Ishikawa (cell line): ENCODE measurements at regions not wholly inside any gene's neighbourhood (a gene's known extent, or its start where the extent isn't known, plus 50 kb on each side); places are given as distances from the start of the nearest gene placed in this dataset.

Experiments
- CEBPB ChIP-seq: IDR thresholded peaks from 2 replicates; pipeline ENCODE4 v1.6.1; 2012
- CREB1 ChIP-seq: IDR thresholded peaks from 2 replicates; pipeline ENCODE4 v1.6.1; 2012; ENCODE audit warnings: low read depth
- EGR1 ChIP-seq: IDR thresholded peaks from 2 replicates; pipeline ENCODE4 v1.6.1; 2012
- EP300 ChIP-seq: IDR thresholded peaks from 2 replicates; pipeline ENCODE4 v1.6.1; 2012; ENCODE audit warnings: borderline replicate concordance
- FOXM1 ChIP-seq: IDR thresholded peaks from 2 replicates; pipeline ENCODE4 v1.6.1; 2012; ENCODE audit warnings: low read depth, borderline replicate concordance
- NFIC ChIP-seq: IDR thresholded peaks from 2 replicates; pipeline ENCODE4 v1.6.1; 2012
- RAD21 ChIP-seq: IDR thresholded peaks from 2 replicates; pipeline ENCODE4 v1.6.1; 2012; ENCODE audit warnings: low read depth
- TAF1 ChIP-seq: IDR thresholded peaks from 2 replicates; pipeline ENCODE4 v1.6.1; 2012; ENCODE audit warnings: low read depth, mild to moderate bottlenecking
- TCF12 ChIP-seq: IDR thresholded peaks from 2 replicates; pipeline ENCODE4 v1.6.1; 2012; ENCODE audit warnings: low read depth
- TEAD4 ChIP-seq: IDR thresholded peaks from 2 replicates; pipeline ENCODE4 v1.6.1; 2012
- YY1 ChIP-seq: IDR thresholded peaks from 2 replicates; pipeline ENCODE4 v1.6.1; 2012; ENCODE audit warnings: low read depth
- ZBTB7A ChIP-seq: IDR thresholded peaks from 2 replicates; pipeline ENCODE4 v1.6.1; 2012; ENCODE audit warnings: low read depth
- TF ChIP-seq, protein P1 (sequence below): IDR thresholded peaks from 2 replicates; pipeline ENCODE4 v1.6.1; 2012
- TF ChIP-seq, protein P2 (sequence below): IDR thresholded peaks from 2 replicates; pipeline ENCODE4 v1.6.1; 2012
- TF ChIP-seq, protein P3 (sequence below): IDR thresholded peaks from 2 replicates; pipeline ENCODE4 v1.6.1; 2012; ENCODE audit warnings: low read depth, mild to moderate bottlenecking

- no peak for TF ChIP-seq FOXM1
- TF ChIP-seq, protein P1, sequence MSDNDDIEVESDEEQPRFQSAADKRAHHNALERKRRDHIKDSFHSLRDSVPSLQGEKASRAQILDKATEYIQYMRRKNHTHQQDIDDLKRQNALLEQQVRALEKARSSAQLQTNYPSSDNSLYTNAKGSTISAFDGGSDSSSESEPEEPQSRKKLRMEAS: no peak
- no peak for TF ChIP-seq NFIC
- TF ChIP-seq YY1: no peak
- TF ChIP-seq RAD21: no peak
- no peak for TF ChIP-seq EGR1
- TF ChIP-seq, protein P2, sequence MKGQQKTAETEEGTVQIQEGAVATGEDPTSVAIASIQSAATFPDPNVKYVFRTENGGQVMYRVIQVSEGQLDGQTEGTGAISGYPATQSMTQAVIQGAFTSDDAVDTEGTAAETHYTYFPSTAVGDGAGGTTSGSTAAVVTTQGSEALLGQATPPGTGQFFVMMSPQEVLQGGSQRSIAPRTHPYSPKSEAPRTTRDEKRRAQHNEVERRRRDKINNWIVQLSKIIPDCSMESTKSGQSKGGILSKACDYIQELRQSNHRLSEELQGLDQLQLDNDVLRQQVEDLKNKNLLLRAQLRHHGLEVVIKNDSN: no peak
- TF ChIP-seq TEAD4: no peak
- TF ChIP-seq CEBPB: no peak
- no peak for TF ChIP-seq EP300
- no peak for TF ChIP-seq TCF12
- TF ChIP-seq ZBTB7A: no peak
- no peak for TF ChIP-seq TAF1
- TF ChIP-seq, protein P3, sequence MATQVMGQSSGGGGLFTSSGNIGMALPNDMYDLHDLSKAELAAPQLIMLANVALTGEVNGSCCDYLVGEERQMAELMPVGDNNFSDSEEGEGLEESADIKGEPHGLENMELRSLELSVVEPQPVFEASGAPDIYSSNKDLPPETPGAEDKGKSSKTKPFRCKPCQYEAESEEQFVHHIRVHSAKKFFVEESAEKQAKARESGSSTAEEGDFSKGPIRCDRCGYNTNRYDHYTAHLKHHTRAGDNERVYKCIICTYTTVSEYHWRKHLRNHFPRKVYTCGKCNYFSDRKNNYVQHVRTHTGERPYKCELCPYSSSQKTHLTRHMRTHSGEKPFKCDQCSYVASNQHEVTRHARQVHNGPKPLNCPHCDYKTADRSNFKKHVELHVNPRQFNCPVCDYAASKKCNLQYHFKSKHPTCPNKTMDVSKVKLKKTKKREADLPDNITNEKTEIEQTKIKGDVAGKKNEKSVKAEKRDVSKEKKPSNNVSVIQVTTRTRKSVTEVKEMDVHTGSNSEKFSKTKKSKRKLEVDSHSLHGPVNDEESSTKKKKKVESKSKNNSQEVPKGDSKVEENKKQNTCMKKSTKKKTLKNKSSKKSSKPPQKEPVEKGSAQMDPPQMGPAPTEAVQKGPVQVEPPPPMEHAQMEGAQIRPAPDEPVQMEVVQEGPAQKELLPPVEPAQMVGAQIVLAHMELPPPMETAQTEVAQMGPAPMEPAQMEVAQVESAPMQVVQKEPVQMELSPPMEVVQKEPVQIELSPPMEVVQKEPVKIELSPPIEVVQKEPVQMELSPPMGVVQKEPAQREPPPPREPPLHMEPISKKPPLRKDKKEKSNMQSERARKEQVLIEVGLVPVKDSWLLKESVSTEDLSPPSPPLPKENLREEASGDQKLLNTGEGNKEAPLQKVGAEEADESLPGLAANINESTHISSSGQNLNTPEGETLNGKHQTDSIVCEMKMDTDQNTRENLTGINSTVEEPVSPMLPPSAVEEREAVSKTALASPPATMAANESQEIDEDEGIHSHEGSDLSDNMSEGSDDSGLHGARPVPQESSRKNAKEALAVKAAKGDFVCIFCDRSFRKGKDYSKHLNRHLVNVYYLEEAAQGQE: no peak
These were observed 1457.2 kb upstream of the WWC1 start for GRCh38 chr5:166834246-166834645.

DNA sequence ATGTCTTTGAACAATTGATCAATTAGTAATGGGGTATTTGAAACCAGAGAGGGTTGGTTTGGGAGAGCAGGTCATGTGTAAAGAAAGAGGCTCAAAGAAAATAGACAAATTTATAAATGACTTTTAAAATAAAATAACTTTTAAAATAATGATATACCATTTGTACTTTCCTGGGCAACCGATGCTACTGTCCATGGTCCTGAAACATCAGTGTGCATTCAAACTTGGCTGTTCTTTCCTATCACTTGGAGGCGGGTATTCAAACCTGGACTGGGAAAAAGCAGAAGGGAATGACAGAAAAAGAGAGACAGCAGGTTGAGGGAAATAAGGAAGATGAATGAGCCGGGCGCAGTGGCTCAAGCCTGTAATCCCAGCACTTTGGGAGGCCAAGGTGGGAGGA lies 1446.4 kb upstream of the WWC1 start:
- TF ChIP-seq TAF1 (no peak), EGR1 (no peak)
- TF ChIP-seq, protein P2: no peak
- TF ChIP-seq, protein P3: peak; percentile 82

DNA sequence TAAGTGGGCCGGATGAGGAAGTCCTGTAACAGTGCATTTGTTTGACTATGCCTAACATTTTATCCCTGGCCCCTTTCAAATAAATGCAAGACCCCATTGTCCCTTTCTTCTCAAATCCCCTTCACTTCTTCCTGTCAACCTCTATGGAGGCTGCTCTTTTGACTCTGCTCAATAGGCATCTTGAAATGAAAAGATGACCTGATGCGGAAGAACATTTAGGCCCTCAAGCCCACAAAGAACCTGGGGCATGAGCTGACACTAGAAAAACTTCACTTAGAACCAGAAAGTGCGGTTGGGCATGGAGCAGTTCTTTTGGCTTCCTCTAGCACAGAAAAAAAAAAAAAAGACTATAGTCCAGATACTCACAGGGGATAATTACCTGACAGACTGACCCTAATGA lies 1434.7 kb upstream of the WWC1 start:
- TF ChIP-seq TAF1 (no peak), ZBTB7A (no peak)

DNA sequence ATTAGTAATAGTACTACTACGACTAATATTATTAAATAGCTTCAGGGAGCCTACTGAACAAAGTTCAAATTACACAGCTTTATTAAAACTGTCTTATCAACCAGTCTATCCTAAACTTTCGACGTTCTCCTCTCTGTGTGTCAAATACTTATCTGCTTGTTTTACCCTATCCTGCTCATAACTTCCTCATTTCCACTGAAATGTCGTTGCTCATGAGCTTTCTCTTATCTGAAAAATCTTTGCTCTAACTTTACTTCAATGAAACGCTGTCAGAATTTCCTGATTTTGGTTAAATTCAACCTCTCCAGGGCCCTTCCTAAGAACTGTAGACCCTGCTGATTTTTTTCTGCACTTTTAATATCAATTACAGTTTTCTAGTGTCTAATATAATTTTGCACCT lies 1431.0 kb upstream of the WWC1 start:
- TF ChIP-seq FOXM1 (no peak), ZBTB7A (no peak), TAF1 (no peak), TCF12 (no peak), CEBPB (no peak), EP300 (no peak), NFIC (no peak), YY1 (no peak), EGR1 (no peak), CREB1 (no peak)
- TF ChIP-seq, protein P2: no peak

- TF ChIP-seq CREB1 (no peak), RAD21 (no peak), TAF1 (no peak), TEAD4 (no peak), TCF12 (no peak), YY1 (no peak), EGR1 (no peak)
- TF ChIP-seq, protein P1: no peak
These were observed 1428.9 kb upstream of the WWC1 start for GRCh38 chr5:166862581-166862980.

- TF ChIP-seq YY1: no peak
- TF ChIP-seq ZBTB7A: no peak
- no peak for TF ChIP-seq TAF1
- TF ChIP-seq TEAD4: no peak
- no peak for TF ChIP-seq CREB1
- no peak for TF ChIP-seq EP300
- TF ChIP-seq, protein P2: no peak
- TF ChIP-seq, protein P1: no peak
- TF ChIP-seq FOXM1: no peak
- TF ChIP-seq EGR1: no peak
- TF ChIP-seq NFIC: no peak
- TF ChIP-seq, protein P3: no peak
- TF ChIP-seq RAD21: no peak
- no peak for TF ChIP-seq TCF12
- TF ChIP-seq CEBPB: no peak
These were observed 1426.2 kb upstream of the WWC1 start for GRCh38 chr5:166865206-166865605.
